ENCODE measurements at regions not wholly inside any gene's neighbourhood (a gene's known extent, or its start where the extent isn't known, plus 50 kb on each side); places are given as distances from the start of the nearest gene placed in this dataset.

GRCh38 chr2:191543708-191544107 lies 134.2 kb upstream of the NABP1 start:
- no peak overlapping the region for H3K4me3 Mint-ChIP-seq
- H3K4me1 Mint-ChIP-seq: peaks cover 8% of the 10 kb centered on the region
- no peaks in the 10 kb centered on the region for H3K36me3 Mint-ChIP-seq (ENCODE audit: low read depth)
- TF ChIP-seq CTCF (IDR thresholded peaks at IDR 0.05; ENCODE audit: unreplicated experiment in 3 of 3): no peak
- peak overlapping the region in 1 of 3 experiments; percentile 33 for H3K27ac Mint-ChIP-seq
- no peaks in the 10 kb centered on the region for H3K9me3 Mint-ChIP-seq
- no peaks in the 10 kb centered on the region for H3K27me3 Mint-ChIP-seq (ENCODE audit: low read depth)

DNA sequence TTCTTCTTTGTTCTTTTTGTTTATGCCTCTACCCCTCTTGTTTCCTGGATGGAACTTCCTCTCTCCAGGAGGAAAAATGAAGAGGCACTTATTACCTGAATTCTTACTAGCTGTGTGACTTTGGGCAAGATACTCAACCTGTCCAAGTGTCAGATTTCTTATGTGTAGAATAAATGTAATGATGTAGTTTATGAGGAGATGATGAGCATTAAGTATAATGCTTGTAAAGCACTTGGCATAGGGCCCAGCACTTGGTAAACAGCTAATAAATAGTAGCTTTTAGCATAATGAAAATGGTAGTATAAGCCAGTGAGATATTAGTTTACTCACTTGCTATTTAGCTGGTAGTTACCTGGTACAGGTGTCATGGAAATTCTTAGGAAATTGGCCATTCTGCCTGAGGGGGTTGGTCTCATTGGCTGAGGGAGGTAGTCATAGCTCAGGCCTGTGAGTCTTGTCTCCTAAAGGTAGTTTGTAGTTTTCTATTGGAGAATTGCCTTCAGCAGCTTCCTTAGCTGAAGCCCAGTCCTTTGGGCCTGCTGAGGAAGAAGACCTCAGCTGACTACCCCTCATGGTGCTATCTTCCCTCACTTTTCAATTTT lies 133.4 kb upstream of the NABP1 start:
- no peak overlapping the region for H3K27ac Mint-ChIP-seq
- H3K4me3 Mint-ChIP-seq: no peak overlapping the region
- H3K36me3 Mint-ChIP-seq (ENCODE audit: low read depth): no peaks in the 10 kb centered on the region
- H3K27me3 Mint-ChIP-seq (ENCODE audit: low read depth): no peaks in the 10 kb centered on the region
- H3K9me3 Mint-ChIP-seq: no peaks in the 10 kb centered on the region
- H3K4me1 Mint-ChIP-seq: peaks cover 8% of the 10 kb centered on the region
- no peak for TF ChIP-seq CTCF (IDR thresholded peaks at IDR 0.05; ENCODE audit: unreplicated experiment in 3 of 3)

DNA sequence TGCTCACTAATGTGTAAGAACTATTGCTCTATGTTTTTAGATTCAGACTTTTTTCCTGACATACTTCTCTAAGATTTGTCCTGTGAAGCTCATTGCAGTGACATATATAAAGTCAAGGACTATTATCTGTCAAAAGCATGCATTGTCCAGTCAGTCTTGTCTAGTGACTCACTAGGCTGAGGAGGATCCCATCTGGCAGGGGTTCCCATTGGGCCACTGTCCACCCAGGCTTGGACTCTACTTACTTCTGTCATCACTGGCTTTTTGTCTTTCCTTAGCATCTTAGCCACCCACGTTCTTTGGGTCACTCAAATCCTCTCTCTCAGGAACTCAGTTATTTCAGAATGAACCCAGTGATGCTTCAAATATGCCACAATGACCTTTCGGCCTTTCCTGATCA lies 132.6 kb upstream of the NABP1 start:
- no peaks in the 10 kb centered on the region for H3K9me3 Mint-ChIP-seq
- no peaks in the 10 kb centered on the region for H3K36me3 Mint-ChIP-seq (ENCODE audit: low read depth)
- no peak for TF ChIP-seq CTCF (IDR thresholded peaks at IDR 0.05; ENCODE audit: unreplicated experiment in 3 of 3)
- H3K27ac Mint-ChIP-seq: no peak overlapping the region
- H3K27me3 Mint-ChIP-seq (ENCODE audit: low read depth): no peaks in the 10 kb centered on the region
- peaks cover 8% of the 10 kb centered on the region for H3K4me1 Mint-ChIP-seq
- no peak overlapping the region for H3K4me3 Mint-ChIP-seq

DNA sequence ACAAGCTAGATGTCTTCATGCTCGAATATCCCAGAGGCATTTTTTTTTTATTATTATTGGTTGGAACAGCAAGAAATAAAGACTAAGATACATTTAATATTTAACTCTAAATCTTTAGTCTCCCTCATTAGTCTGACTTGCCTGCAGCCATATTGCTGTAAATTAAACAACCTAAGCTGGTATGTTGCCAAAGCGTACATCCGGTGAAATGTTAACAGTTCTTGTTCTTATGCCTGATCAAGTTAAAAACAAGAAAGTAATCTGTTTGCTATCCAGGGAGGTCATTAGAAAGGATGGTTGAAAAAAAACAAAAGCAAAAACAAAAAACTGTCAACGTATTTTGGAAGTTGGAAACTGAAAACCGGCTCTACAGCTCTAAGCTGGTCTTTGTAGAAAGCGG lies 125.9 kb upstream of the NABP1 start:
- Mint-ChIP-seq H3K27me3 (ENCODE audit: low read depth) (no peaks in the 10 kb centered on the region), H3K27ac (peak overlapping the region; percentile 59 to 84 (median 60)), H3K4me1 (peaks cover 21% of the 10 kb centered on the region), H3K9me3 (no peaks in the 10 kb centered on the region), H3K4me3 (peak overlapping the region in 2 of 3 experiments; percentile 11 to 16), H3K36me3 (ENCODE audit: low read depth) (no peaks in the 10 kb centered on the region)
- no peak for TF ChIP-seq CTCF (IDR thresholded peaks at IDR 0.05; ENCODE audit: unreplicated experiment in 3 of 3)

DNA sequence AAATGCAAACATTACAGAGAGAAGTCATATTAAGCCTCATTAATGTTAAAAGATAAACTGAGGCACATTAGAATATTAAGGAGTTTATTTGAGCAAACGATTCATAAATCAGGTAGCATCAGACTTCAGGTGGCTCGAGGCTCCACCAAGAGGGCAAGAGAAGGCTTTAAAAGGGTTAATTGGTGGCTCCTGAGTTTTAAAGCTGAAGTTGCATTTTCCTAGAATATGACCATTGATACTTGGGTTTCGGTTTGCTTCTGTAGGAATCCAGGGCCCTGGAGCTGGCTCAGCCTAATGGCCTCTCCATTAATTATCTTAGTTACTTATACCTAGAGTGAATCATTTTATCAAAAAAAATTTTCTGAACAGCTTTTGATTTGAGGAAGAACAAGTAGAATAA lies 123.7 kb upstream of the NABP1 start:
- peaks cover 5% of the 10 kb centered on the region for H3K27me3 Mint-ChIP-seq (ENCODE audit: low read depth)
- no peaks in the 10 kb centered on the region for H3K36me3 Mint-ChIP-seq (ENCODE audit: low read depth)
- H3K27ac Mint-ChIP-seq: no peak overlapping the region
- TF ChIP-seq CTCF (IDR thresholded peaks at IDR 0.05; ENCODE audit: unreplicated experiment in 3 of 3): no peak
- H3K4me1 Mint-ChIP-seq: peaks cover 15% of the 10 kb centered on the region
- H3K4me3 Mint-ChIP-seq: no peak overlapping the region
- H3K9me3 Mint-ChIP-seq: no peaks in the 10 kb centered on the region

- Mint-ChIP-seq H3K27ac (peak overlapping the region in 1 of 3 experiments; percentile 2), H3K27me3 (ENCODE audit: low read depth) (peaks cover 5% of the 10 kb centered on the region), H3K9me3 (no peaks in the 10 kb centered on the region), H3K36me3 (ENCODE audit: low read depth) (no peaks in the 10 kb centered on the region), H3K4me1 (peaks cover 15% of the 10 kb centered on the region), H3K4me3 (no peak overlapping the region)
- peak; percentile 67 to 79 (median 75) for TF ChIP-seq CTCF (IDR thresholded peaks at IDR 0.05; ENCODE audit: unreplicated experiment in 3 of 3)
Observed at GRCh38 chr2:191555092-191555742, 122.7 kb upstream of the NABP1 start.

All from nephron (organoid).